ENCODE measurements at regions not wholly inside any gene's neighbourhood (a gene's known extent, or its start where the extent isn't known, plus 50 kb on each side); places are given as distances from the start of the nearest gene placed in this dataset.

DNA sequence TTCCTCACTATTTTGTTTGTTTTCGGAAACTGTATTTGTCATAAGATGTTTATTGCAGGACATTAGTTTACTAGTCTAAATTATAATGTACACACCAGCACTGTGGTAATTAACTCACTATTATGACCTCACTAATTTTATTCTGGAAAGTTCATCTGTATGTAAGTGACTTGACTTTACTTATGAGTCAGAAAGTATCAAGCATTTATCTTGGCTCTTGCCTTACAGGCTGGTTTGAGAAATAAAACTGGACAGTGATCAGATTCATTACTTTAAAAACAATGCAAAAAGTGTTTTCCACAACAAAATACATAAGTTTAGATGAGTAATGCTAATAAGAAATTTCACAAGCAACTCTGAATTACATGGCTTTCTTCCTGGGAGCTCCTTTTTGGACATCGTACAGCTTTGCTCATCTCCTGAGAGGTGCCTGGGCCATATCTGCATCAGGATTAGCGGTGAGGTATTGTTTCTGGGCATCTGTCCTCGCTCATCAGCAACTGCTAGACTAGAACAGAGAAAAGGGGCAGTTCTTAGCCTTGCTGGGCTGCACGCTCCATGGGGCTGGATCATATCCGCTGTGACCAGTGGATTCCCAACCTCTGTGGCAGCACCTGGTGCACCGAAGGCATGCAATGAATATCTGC lies 179.8 kb downstream of the SOD2 start:
- no peak for DNase-seq (ENCODE audit: low read depth, low spot score)
- TF ChIP-seq, protein P1, sequence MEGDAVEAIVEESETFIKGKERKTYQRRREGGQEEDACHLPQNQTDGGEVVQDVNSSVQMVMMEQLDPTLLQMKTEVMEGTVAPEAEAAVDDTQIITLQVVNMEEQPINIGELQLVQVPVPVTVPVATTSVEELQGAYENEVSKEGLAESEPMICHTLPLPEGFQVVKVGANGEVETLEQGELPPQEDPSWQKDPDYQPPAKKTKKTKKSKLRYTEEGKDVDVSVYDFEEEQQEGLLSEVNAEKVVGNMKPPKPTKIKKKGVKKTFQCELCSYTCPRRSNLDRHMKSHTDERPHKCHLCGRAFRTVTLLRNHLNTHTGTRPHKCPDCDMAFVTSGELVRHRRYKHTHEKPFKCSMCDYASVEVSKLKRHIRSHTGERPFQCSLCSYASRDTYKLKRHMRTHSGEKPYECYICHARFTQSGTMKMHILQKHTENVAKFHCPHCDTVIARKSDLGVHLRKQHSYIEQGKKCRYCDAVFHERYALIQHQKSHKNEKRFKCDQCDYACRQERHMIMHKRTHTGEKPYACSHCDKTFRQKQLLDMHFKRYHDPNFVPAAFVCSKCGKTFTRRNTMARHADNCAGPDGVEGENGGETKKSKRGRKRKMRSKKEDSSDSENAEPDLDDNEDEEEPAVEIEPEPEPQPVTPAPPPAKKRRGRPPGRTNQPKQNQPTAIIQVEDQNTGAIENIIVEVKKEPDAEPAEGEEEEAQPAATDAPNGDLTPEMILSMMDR (IDR thresholded peaks at IDR 0.05; ENCODE audit: insufficient read depth, low read length, missing control alignments) = no peak
- ChIA-PET POLR2A (no interaction called here), CTCF (no interaction called here)
- no peak overlapping the region for H3K4me3 ChIP-seq (ENCODE audit: low read depth, low read length)

- POLR2A ChIA-PET = no interaction called here
- no peak overlapping the region for H3K4me3 ChIP-seq (ENCODE audit: low read depth, low read length)
- CTCF ChIA-PET = no interaction called here
- DNase-seq (ENCODE audit: low read depth, low spot score) = no peak
- TF ChIP-seq, protein P1 (IDR thresholded peaks at IDR 0.05; ENCODE audit: insufficient read depth, low read length, missing control alignments) = no peak
Measured at GRCh38 chr6:159512571-159512970, 180.5 kb downstream of the SOD2 start.

DNA sequence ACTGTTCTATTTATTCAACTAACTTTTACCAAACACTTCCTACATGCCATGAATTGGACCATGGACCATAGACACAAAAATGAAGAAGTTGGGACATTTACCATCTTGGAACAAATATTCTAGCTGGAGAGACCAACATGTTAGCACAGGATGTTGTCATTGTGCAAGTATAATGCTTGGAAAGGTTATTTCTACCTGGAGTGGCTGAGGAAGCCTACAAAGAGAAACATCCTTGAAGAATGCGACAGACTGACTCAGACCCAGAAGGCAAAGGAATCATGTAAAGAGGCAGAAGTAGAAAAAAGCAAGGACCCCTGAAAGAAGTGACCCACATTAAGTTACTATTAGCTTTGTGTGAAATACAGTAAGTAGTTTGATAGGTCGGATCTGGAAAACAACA lies 180.9 kb downstream of the SOD2 start:
- DNase-seq (ENCODE audit: low read depth, low spot score) = no peak
- POLR2A ChIA-PET = no interaction called here
- no peak overlapping the region for H3K4me3 ChIP-seq (ENCODE audit: low read depth, low read length)
- TF ChIP-seq, protein P1 (IDR thresholded peaks at IDR 0.05; ENCODE audit: insufficient read depth, low read length, missing control alignments) = no peak
- CTCF ChIA-PET = no interaction called here

DNA sequence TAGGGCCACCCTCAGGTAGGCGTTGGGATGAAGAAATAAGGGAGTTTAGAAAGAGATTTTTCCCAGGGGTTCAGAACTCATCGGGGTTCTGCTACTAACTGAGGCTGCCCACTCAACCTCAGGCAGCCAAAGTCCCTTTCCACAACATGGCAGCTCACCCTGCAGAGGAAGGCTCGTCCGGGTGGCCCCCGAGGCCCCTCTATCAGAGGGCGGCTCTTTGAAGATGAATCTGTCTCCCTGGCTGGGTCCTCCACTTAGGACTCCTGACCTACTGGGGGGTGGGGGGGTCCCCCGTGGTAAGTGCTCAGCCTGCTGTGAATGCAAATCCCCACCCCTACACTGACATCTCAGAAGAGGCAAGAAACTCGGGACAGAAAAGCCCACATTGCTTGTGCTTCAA lies 182.9 kb downstream of the SOD2 start:
- CTCF ChIA-PET = no interaction called here
- H3K4me3 ChIP-seq (ENCODE audit: low read depth, low read length) = no peak overlapping the region
- no peak for DNase-seq (ENCODE audit: low read depth, low spot score)
- TF ChIP-seq, protein P1 (IDR thresholded peaks at IDR 0.05; ENCODE audit: insufficient read depth, low read length, missing control alignments) = no peak
- POLR2A ChIA-PET = no interaction called here

DNA sequence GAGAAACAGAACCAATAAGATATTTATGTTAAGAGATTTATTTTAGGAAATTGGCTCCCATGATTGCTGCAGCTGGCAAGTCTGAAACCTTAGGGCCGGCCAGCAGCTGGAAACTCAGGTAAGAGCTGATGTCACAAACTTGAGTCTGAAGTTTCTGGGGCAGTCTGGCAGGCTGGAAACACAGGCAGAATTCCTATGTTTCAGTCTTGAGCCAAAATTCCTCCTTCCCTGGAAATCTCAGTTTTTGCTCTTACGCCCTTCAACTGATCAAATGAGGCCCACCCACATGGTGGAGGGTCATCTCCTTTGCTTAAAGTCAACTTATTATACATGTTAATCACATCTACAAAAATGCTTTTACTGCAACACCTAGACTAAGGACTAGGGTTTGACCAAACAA lies 184.1 kb downstream of the SOD2 start:
- H3K4me3 ChIP-seq (ENCODE audit: low read depth, low read length) = no peak overlapping the region
- ChIA-PET CTCF (no interaction called here), POLR2A (no interaction called here)
- TF ChIP-seq, protein P1 (IDR thresholded peaks at IDR 0.05; ENCODE audit: insufficient read depth, low read length, missing control alignments) = no peak
- DNase-seq (ENCODE audit: low read depth, low spot score) = no peak

DNA sequence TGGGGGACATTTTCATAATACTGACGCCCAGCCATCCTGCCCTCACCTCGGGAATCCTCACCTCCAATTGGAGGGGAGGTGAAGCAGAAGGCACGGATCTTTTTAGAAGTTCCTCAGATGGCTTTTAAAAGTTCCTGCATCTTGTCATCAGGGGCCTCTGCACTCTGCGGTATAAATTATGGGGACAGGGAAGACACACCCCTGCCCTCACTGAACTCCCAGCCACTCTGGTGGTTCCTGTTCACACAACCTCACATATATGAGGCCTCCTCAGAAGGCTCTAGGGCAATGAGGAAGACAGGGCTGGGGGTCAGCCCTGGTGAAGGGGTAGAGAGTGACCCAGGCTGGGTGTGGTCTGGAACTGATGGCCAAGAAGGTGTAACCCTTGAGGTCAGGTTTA lies 187.0 kb downstream of the SOD2 start:
- TF ChIP-seq, protein P1 (IDR thresholded peaks at IDR 0.05; ENCODE audit: insufficient read depth, low read length, missing control alignments) = no peak
- DNase-seq (ENCODE audit: low read depth, low spot score) = no peak
- CTCF ChIA-PET = no interaction called here

More for the DNA sequence above, 187.0 kb downstream of the SOD2 start:
- POLR2A ChIA-PET = no interaction called here
- no peak overlapping the region for H3K4me3 ChIP-seq (ENCODE audit: low read depth, low read length)
